ENCODE measurements at regions not wholly inside any gene's neighbourhood (a gene's known extent, or its start where the extent isn't known, plus 50 kb on each side); places are given as distances from the start of the nearest gene placed in this dataset.
"Not testable (repeated sequence)": the region's sequence is repeated elsewhere in the genome, so short reads cannot be mapped to it uniquely, and the experiment has no call there.

DNA sequence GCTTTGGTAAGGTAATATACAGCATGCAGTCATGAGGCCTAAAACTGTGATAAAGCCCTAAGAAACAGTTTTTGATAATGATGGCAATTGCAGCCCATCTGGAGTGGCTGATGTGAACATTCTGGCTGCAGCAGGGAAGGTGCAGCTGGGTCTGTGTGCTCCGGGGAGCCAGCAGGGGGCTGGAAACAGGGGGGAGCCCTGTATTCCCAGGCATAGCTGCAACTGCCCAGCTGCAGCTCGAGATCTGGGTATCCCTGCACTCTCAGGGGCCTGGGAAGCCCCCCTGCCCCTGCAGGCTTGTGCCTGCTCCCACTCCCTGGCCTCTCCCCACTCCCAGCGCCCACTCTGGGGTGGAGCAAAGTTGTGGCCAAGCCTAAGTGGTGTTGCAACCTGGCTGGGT, 95.6 kb downstream of the RRAGB start:
- DNase-seq (ENCODE audit: low spot score), result no peak

DNA sequence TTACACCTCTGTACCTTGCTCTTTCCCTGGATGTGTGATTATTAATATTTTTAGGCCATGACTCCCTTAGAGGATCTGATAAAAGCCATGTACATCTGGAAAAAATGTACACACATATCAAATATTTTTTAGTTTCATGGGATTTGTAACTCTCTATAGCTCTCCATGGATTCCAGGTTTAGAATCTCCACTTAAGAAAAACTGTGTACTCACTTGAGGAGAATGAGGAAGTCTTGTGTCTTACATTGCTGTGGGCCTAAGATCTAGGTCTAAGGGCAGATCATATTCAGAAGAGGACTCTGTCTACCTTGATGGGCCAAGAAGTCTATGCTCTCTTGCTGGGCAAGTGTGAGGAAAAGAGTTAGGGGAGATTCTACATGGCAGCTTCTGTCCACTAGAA, 98.0 kb downstream of the RRAGB start:
- no peak for DNase-seq (ENCODE audit: low spot score)

DNA sequence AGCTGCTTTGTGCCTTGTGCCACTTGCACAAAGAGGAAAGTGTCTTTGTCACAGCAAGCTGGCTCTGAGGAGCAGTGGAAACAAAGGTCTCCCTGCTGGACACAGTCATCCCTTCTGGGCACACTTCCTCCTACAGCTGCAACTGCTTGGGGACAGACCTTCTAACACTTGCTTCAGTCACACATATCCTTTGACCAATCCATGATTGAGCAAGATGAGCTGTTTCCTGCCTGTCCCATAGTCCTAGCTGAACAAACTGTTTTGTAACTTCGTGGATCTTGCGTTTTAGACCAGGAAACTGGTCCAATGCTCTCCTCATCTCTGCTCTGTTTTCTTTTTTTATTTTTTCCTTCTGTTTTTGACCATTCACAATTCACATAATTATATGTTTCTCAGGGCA, 98.5 kb downstream of the RRAGB start:
- DNase-seq (ENCODE audit: low spot score), result no peak

DNA sequence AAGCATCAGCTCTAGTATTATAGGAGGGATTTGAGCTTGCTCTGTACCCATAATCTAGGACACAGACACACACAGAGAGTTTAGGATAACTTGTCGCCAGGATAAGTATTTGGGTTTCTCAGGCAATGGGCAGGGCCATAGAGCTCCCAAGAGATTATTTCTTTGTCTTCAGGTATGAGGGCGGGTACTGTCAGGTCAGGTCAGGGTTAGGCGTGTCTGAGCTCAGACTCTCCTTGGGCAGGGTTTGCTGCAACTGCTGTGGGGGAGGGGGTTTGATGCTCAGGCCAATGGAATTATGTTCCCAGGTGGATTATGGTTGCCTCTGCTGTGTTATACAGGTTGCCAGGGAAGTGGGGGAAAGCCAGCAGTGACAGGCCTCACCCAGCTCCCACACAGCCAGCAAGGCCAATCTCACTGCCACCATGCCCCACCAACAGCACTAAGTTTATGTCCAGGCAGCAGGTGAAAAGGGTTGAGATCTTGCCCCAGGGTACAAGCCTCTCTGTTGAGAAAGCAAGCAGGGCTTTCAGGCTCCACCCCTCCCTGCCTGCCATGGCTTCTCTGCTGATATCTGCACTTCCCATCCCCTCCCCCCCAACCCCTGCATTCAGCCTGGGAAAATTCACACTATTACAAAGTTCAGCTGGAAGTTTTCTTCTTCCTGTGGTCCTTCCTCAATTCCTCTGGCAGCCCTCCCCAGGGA, 101.3 kb downstream of the RRAGB start:
- no peak for DNase-seq (ENCODE audit: low spot score)

DNA sequence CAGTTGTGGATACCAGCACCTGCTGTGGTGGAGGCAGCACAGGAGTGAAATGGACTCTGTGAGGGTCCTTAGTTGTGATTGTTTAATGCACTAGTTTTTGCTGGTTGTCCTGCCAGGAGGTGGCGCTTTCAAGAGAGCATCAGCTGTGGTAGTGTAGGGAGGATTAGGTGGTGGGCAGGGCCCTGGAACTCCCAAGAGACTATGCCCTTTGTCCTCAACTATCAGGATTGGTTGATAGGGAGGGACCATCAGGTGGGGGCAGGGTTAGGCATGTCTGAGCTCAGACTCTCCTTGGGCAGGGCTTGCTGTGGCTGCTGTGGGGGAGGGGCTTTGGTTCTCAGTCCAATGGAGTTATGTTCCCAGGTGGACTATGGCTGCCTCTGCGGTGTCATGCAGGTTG, 121.9 kb downstream of the RRAGB start:
- DNase-seq (ENCODE audit: low spot score), result no peak

DNA sequence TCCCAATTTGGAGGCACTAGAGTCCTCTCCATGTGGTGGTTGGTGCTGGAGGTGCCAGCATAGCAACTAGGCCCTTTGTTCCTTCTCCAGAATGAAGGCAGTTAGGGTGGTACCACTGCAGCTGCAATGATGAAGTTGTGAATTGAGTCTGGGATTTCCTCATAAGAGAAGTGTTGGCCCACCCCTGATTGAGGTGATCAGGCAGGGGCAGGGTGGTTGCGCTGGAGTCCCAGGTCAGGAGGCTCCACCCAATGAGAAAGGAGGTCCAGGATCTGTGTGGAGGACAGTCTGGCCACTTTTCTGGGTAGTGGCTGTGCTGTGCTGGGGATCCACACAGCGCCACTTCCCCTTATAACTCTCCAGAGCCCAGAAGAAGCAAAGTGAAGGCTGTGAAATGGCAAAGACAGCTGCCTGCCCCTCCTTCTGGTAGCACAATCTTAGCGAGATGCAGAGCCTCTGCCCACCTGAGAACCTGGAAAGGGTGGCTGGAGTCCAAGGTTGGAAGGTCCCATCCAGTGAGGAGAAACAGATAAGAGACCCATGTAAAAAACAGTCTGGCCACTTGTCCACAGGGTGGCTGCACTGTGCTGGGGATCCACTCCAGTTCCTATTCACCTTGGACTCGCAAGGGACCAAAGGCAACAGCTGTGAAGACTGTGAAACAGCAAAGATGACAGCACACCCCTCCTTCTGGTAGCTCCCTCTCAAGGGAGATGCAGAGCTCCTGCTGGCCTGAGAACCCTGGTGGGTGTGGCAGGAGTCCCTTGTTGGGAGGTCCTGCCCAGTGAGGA, 124.6 kb downstream of the RRAGB start:
- DNase-seq (ENCODE audit: low spot score), result no peak

DNA sequence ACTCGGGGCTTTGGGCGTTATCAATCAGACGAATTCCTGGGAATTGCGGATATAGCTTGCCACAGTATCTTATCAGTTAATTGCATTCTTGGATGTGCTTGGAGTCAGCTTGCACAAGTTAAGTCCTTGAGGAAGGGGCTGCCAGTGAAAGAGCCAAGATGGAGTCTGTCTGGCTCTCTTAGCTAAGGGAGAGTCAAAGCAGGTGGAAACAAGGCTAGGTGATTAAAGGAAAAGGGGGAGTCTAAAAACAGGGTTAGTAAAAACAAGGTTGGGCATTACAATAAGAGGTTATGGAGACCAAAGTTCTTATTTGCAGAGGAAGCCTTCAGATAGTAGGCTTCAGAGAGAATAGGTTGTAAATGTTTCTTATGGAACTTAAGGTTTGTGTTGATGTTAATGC, 149.2 kb downstream of the RRAGB start:
- not testable (repeated sequence) for DNase-seq (ENCODE audit: low spot score)

DNA sequence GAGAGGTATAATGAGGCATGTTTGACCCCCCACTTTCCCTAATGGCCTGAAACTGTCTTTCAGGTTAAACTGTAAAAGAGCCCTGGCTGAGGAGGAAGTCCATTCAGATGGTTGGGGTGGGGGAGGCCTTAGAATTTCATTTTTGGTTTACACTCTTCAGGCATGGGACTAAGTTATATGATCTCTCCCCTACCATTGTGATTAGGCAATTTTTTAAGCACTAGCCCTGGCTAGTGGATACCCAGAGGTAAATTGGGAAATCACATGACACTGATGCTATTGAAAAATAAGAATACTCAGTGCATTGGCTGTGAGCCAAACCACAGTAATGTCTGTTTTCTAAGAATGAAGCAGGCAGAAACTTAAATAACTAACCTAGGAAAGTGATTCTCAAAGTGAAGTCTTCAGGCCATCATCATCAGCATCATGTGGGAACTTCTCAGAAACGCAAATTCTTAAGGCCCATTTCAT, 149.7 kb downstream of the RRAGB start:
- DNase-seq (ENCODE audit: low spot score), result no peak

DNA sequence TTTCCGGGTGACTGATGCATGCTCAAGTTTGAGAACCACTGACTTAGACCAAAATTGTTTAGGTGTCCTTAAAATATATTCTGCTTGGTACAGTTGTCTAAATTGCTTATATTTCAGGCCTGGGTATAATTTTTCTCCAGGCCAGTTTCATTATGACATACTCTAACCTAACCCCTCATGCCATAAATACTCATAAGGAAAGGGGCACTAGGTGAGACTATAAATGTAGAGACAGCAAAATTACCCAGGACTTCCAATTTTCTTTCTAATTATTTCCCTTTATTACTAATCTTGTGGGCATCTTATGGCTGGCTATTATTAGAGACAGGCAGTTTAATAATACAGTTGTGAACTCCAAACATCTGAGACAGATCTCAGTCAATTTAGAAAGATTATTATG, 150.2 kb downstream of the RRAGB start:
- DNase-seq (ENCODE audit: low spot score), result no peak

DNA sequence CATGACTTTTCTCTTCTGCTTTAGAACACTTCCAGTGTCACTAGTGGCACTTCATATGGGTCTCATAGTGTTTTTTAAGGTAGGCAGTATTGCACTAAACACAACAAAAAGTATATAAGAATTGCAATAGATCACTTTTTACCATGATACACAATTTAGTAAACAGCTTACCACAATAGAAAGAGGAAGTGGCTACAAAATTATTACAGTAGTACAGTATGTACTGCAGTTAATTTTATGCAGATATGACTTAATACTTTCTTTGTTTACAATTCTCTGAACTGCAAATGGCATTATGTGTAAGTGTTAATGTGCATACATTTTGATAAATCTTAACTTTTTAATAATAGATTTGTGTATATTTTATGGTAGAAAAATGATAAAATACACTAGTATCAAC, 157.3 kb downstream of the RRAGB start:
- DNase-seq (ENCODE audit: low spot score), result no peak

DNA sequence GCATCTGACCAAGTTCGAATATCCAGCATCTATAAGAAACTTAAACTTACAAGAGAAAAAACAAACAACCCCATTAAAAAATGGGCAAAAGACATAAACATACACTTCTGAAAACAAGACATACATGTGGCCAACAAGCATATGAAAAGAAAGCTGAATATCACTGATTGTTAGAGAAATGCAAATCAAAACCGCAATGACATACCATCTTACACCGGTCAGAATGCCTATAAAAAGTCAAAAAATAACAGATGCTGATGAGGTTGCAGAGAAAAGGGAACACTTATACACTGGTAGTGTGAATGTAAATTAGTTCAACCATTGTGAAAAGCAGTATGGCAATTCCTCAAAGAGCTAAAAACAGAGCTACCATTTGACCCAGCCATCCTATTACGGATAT, 166.0 kb downstream of the RRAGB start:
- DNase-seq (ENCODE audit: low spot score), result not testable (repeated sequence)

DNA sequence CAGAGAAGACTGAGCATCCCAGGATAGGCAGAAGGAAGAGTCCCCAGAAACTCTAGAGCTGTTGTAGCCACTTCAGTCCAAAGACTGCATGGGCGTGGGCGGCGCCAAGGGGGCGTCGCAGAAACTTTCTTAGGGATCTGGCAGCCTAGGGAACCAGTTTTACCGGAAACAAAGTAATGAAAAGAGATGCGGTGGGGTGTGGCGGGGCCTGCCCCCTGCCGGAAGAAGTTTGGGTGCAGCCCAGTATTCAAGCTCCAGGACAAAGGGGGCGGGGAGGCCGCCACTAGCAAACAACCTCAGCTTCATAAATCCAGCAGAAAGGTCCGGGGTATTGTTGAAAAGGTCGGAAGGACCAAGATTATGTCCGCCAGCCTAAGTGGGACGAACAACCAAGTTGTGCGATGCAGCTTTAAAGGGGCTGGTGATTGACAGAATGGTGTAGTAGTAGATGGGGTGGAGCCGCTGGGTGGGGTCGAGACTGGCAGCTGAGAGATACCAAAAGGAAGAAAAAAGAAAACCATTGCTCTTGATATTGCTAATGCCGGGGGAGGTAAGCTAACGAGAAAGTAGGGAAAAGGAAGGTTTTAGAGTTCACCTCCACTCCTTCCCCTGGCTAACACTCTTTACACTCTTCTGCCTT, 190.5 kb downstream of the RRAGB start:
- peak; percentile 63 for DNase-seq (ENCODE audit: low spot score)

DNA sequence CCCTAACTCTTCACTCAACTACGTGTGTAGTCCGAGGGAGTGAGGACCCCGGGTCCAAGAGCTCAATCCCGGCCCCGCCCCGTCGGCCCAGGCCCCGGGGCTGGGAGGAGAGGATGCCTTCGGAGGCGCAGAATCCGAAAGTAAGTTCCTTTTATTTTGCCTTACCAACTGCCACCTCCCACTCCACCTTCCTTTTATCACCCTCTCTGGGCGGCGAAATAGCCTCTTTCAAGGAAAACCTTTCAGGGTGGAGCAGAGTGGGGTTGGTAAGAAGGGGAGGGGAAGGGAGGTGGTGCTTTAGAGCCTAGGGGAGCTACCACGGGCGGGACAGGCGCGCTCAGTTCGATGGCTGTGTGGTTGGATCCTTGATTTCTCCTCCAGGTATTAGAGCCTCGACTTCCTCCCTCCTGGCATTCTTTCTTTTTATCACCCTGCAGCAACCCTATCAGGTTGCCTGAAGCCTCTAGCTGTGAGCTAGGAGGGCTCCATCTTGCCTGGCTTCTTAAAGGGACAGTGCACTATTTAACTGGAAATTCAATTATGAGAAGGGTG, 191.2 kb downstream of the RRAGB start:
- DNase-seq (ENCODE audit: low spot score), result peak; percentile 9

DNA sequence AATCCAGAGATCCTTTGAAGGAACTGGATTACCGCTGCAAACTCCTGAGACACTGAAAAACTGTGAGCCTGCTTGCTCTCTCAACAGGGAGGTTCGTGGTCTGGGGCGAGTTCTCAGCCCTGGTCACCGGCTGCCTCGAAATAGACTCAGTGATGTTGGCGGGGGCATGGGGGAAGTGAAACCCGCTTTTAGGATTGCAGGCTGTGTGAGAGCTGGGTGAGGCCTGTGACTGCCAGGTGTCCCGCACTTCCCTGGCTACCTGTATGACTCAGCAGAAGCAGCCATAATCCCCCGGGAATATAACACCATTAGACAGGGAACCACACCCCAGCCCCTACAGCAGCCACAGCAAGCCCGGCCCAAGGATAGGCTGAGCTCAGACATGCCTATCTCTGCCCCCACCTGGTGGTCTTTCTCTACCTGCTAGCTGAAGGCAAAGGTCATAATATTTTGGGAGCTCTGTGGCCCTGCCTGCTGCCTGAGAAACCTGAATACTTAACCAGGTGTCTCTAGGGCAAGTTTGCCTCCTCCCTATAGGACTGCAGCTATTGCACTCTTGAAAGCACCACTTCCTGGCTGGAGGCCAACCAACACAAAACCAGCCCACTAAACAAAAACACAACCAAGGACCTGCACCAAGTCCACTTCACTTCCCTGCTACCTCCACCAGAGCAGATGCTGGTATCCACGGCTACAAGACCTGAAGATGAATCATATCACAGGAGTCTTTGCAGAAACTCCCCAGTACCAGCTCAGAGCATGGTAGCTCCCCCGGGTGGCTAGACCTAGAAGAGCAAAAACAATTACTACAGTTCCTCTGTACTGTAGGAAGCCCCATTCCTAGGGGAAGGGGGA, 202.0 kb downstream of the RRAGB start:
- DNase-seq (ENCODE audit: low spot score), result no peak

DNA sequence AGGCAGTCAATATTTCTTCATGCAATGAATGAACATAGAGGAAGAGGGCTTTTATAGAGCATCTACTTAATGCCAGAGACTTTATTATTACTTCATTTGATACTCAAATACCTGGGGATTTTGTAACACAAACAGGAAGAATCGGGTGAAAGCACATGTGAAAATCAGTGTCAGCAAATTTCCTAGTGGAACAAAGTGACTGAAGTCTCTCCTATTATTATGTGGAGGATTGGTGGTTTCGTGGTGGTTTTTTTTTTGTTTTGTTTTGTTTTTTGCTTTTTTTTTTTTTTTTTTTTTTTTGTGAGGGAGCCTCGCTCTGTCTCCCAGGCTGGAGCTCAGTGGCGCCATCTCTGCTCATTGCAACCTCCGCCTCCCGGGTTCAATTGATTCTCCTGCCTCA, 207.0 kb downstream of the RRAGB start:
- no peak for DNase-seq (ENCODE audit: low spot score)

DNA sequence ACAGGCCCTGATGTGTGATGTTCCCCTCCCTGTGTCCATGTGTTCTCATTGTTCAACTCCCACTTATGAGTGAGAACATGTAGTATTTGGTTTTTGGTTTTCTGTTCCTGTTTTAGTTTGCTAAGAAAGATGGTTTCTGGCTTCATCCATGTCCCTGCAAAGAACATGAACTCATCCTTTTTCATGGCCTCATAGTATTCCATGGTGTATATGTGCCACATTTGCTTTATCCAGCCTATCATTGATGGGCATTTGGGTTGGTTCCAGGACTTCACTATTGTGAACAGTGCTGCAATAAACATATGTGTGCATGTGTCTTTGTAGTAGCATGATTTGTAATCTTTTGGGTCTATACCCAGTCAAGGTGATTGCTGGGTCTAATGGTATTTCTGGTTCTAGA, 211.0 kb downstream of the RRAGB start:
- not testable (repeated sequence) for DNase-seq (ENCODE audit: low spot score)

Measured in AG08396 (cell line).